ENCODE measurements at regions not wholly inside any gene's neighbourhood (a gene's known extent, or its start where the extent isn't known, plus 50 kb on each side); places are given as distances from the start of the nearest gene placed in this dataset.
"Not testable (repeated sequence)": the region's sequence is repeated elsewhere in the genome, so short reads cannot be mapped to it uniquely, and the experiment has no call there.

DNA sequence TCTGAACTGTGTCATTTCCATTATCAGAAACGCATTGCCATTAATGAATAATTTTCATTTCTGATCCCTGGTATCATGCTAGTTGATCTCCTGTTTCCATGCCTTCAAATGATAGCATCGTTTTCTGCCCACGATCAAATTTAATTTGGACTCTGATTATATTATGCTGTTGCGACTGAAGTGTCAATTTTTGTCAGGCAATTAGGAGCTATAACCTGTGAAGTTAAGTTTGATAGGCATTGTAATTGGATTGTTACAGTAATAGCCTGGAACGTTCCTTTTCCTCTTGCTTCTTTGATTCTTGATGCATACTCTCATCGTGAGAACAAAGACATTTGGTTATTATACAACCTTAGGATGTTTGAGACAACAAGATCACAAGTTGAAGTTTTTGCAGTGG is 356.3 kb downstream of the VRK1 start:
- DNase-seq: no peak

GRCh38 chr14:97155320-97155719 is 358.1 kb downstream of the VRK1 start:
- no peak for DNase-seq

GRCh38 chr14:97155814-97156213 is 358.6 kb downstream of the VRK1 start:
- DNase-seq: no peak

- no peak for DNase-seq
Observed at GRCh38 chr14:97156705-97157104, 359.5 kb downstream of the VRK1 start.

DNA sequence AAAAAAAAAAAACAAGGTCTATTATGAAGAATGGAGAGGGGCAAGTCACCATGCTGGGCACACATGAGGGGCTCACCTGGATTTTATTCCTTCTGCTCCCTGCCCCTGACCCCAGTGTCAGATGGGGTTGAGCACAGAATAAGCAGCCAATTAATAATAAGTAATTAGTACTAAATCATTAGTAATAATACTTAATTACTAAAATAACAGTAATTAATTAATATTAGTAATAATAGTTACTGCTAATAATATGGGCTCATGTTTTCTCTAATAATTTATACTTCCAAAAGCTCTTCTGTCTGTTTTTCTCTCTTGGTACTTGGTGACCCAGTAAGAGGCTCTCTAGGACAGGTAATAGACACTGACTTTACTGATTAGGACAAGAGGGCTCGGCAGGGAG is 360.9 kb downstream of the VRK1 start:
- DNase-seq: no peak

GRCh38 chr14:97159124-97159523 is 361.9 kb downstream of the VRK1 start:
- DNase-seq: peak; percentile 10

DNA sequence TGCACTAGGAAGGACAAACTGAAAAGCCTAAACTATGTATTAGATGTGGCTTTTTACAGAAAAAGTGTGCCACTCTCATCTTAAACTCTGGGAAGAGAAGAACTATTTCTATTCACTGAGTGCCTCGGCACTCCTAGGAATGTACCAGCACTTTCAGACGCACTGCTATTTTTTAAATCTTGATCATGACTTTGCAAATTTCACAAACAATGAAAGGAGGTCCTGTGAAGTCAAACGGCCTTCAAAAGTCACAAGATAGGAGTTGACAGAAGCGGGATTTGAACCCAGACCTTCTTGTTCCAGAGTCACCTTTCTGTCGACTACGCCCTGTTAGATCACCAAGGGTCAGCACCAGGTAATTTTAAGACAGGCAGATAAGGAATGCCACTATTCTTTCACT is 365.4 kb downstream of the VRK1 start:
- no peak for DNase-seq

DNA sequence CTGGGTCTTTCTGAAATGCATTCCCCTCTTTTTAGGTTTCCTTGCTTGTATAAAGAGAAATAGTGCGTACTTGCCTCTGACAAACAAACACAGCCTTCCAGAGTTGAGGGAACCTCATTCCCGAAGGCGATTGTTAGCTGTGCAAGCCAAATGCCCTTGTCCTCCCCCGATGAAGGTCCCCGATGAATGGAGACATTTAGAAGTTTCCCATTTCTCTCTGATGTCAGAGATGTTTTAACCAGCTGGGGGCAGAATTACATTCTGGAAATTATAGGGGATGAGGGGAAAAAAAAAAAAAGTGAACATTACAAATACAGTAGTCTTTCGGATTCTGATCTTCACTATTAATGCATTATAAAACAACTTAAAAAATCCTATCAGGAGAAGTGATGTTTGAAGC is 366.8 kb downstream of the VRK1 start:
- DNase-seq: peak; percentile 13

GRCh38 chr14:97166497-97166896 is 369.3 kb downstream of the VRK1 start:
- no peak for DNase-seq

DNA sequence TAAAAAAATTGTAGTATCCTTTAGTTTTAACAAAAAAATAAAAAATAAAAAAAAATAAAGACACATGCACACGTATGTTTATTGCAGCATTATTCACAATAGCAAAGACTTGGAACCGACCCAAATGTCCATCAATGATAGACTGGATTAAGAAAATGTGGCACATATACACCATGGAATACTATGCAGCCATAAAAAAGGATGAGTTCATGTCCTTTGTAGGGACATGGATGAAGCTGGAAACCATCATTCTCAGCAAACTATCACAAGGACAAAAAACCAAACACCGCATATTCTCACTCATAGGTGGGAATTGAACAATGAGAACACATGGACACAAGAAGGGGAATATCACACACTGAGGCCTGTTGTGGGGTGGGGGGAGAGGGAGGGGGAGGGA is 370.4 kb downstream of the VRK1 start:
- not testable (repeated sequence) for DNase-seq

DNA sequence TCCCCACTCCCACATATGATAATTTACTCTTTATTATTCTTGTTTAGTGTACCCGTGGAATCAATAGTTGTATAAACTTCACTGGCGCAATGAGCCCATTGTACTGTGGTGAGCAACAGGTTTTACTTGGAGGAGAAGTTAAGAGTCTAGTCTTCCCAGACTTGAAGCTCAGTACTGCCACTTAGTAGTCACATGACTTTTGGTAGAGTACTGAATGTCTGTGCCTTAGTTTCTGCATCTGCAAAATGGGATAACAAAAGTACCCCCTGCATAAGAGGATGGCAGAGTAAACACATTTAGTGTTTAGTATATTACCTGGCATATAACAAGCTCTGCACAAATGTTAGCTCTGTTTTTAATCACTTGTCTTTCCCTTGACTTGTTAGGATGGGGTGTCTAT is 375.5 kb downstream of the VRK1 start:
- no peak for DNase-seq

GRCh38 chr14:97177016-97177415 is 379.8 kb downstream of the VRK1 start:
- no peak for DNase-seq

DNA sequence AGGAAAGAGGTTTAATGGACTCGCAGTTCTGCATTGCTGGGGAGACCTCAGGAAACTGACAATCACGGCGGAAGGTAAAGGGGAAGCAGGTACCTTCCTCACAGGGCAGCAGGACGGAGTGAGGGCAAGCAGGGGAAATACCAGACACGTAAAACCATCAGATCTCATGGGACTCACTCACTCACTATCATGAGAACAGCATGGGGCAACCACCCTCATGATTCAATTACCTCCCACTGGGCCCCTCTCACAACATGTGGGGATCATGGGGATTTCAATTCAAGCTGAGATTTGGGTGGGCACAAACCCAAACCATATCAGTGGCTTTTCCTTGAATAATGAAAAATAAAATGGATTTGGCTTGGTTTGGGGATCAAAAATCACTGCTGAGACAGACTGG is 380.5 kb downstream of the VRK1 start:
- no peak for DNase-seq

- DNase-seq: no peak
Observed at GRCh38 chr14:97178781-97179180, 381.6 kb downstream of the VRK1 start.

DNA sequence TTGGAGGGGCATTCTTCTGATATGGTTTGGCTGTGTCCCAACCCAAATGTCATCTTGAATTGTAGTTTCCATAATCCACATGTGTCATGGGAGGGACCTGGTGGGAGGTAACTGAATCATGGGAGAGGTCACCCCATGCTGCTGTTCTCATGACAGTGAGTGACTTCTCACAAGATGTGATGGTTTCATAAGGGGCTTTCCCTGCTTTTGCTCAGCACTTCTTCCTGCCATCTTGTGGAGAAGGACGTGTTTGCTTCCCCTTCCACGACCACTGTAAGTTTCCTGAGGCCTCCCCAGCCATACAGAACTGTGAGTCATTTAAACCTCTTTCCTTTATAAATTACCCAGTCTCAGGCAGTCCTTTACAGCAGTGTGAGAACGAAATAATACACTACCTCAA is 382.4 kb downstream of the VRK1 start:
- no peak for DNase-seq

GRCh38 chr14:97180304-97181200 is 383.4 kb downstream of the VRK1 start:
- DNase-seq: peak; percentile 88

DNA sequence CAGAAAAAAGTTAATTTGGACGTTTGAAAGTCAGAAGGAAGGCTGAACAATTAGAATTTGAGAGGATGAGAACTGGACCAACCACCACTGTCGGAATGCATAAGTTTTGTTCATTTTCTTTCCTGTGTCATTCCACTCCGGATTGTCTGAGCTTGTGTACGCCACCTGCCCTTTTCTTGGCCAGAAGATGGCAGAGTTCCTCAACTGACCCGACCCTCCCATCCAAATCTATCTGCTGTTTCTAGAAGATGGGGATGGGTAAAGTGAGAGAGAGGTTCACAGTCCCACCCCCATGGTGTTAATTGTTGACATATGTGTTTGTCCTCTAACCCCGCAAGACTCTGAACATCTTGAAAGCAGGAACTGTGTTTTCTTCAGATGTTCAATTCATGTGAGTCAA is 388.0 kb downstream of the VRK1 start:
- no peak for DNase-seq

DNA sequence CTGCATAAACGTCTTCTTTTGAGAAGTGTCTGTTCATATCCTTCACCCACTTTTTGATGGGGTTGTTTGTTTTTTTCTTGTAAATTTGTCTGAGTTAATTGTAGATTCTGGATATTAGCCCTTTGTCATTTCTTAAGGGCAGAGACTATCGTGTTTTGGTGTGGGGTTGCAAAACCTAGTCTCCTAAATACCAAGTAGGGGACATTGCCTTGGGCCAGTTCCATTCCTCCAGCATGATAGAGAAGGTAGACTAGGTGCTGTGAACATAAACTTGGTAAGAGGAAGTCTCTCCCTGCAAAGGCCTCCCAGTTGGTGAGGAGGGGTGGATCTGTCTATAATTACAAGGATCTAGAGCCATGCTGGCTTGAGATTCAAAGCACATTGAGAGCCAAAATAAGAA is 390.7 kb downstream of the VRK1 start:
- DNase-seq: no peak

- DNase-seq: no peak
Observed at GRCh38 chr14:97196336-97196735, 399.2 kb downstream of the VRK1 start.

DNA sequence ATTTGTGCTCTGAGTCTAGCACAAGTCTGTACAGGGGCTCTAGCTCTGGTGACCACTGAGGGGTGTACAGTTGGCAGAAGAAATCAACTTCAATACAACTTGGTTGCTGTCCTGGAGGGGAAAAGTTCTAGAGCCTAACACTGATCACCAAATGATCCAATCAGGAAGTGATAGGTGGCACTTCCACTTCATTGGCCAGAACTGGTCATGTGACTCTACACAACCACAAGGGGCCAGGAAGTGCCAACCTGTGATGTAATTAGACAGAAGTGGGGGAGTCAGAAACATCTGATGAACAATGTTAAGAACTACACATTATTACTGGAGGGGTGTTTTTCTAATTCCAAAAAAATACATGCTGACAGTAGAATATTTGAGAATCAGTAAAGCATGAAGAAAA is 401.6 kb downstream of the VRK1 start:
- DNase-seq: no peak

GRCh38 chr14:97200245-97200644 is 403.1 kb downstream of the VRK1 start:
- DNase-seq: no peak

DNA sequence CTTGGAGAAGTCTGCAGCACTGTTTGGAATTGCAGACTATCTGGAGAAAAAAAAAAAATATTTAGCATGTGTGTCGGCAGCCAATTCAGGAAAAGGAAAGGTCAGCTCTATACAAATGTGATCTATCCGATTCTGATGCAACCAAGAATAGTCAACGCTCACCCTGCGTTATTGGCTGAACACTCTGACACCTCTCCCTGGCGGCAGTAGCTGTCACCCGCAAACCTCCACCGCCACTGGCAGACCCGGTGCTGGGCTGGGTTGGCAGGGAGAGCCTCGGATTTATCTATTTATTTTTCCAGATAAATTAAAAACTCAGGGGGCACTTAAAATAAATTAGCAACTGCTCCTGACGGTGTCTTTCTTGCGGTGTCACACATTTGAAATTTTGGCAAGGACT is 409.7 kb downstream of the VRK1 start:
- DNase-seq: no peak

- no peak for DNase-seq
Observed at GRCh38 chr14:97210202-97210601, 413.0 kb downstream of the VRK1 start.

GRCh38 chr14:97212399-97212798 is 415.2 kb downstream of the VRK1 start:
- DNase-seq: no peak

GRCh38 chr14:97213720-97214119 is 416.5 kb downstream of the VRK1 start:
- DNase-seq: no peak
